ENCODE measurements at regions not wholly inside any gene's neighbourhood (a gene's known extent, or its start where the extent isn't known, plus 50 kb on each side); places are given as distances from the start of the nearest gene placed in this dataset.

- DNase-seq (ENCODE audit: low read depth), result no peak
Observed at GRCh38 chr17:79192503-79193351, 118.1 kb downstream of the ENGASE start.

GRCh38 chr17:79191270-79191934 lies 116.8 kb downstream of the ENGASE start:
- DNase-seq (ENCODE audit: low read depth), result no peak

- DNase-seq (ENCODE audit: low read depth), result no peak
Observed at GRCh38 chr17:79189305-79189704, 114.7 kb downstream of the ENGASE start.

- DNase-seq (ENCODE audit: low read depth), result no peak
Observed at GRCh38 chr17:79188685-79189084, 114.1 kb downstream of the ENGASE start.

- DNase-seq (ENCODE audit: low read depth), result no peak
Observed at GRCh38 chr17:79188048-79188447, 113.4 kb downstream of the ENGASE start.

GRCh38 chr17:79187186-79187585 lies 112.6 kb downstream of the ENGASE start:
- no peak for DNase-seq (ENCODE audit: low read depth)

- no peak for DNase-seq (ENCODE audit: low read depth)
Observed at GRCh38 chr17:79186406-79186805, 111.8 kb downstream of the ENGASE start.

GRCh38 chr17:79185671-79186070 lies 111.0 kb downstream of the ENGASE start:
- DNase-seq (ENCODE audit: low read depth), result no peak

- DNase-seq (ENCODE audit: low read depth), result no peak
Observed at GRCh38 chr17:79184219-79184618, 109.6 kb downstream of the ENGASE start.

- DNase-seq (ENCODE audit: low read depth), result no peak
Observed at GRCh38 chr17:79183293-79184158, 108.9 kb downstream of the ENGASE start.

GRCh38 chr17:79183043-79183292 lies 108.3 kb downstream of the ENGASE start:
- no peak for DNase-seq (ENCODE audit: low read depth)

- DNase-seq (ENCODE audit: low read depth), result no peak
Observed at GRCh38 chr17:79182176-79183042, 107.8 kb downstream of the ENGASE start.

- DNase-seq (ENCODE audit: low read depth), result no peak
Observed at GRCh38 chr17:79180358-79181005, 105.9 kb downstream of the ENGASE start.

GRCh38 chr17:79179334-79179733 lies 104.7 kb downstream of the ENGASE start:
- no peak for DNase-seq (ENCODE audit: low read depth)

- DNase-seq (ENCODE audit: low read depth), result no peak
Observed at GRCh38 chr17:79177877-79178276, 103.3 kb downstream of the ENGASE start.

- DNase-seq (ENCODE audit: low read depth), result no peak
Observed at GRCh38 chr17:79176792-79177601, 102.4 kb downstream of the ENGASE start.

GRCh38 chr17:79174905-79175856 lies 100.6 kb downstream of the ENGASE start:
- DNase-seq (ENCODE audit: low read depth), result no peak

GRCh38 chr17:79174193-79174765 lies 99.7 kb downstream of the ENGASE start:
- no peak for DNase-seq (ENCODE audit: low read depth)

GRCh38 chr17:79171188-79171587 lies 96.6 kb downstream of the ENGASE start:
- DNase-seq (ENCODE audit: low read depth), result no peak

Measured in activated T-helper 1 cell treated with Interleukin-2 at 50 U/mL for 16 hours (primary cell).